ENCODE measurements at regions not wholly inside any gene's neighbourhood (a gene's known extent, or its start where the extent isn't known, plus 50 kb on each side); places are given as distances from the start of the nearest gene placed in this dataset.

- H3K27me3 ChIP-seq (ENCODE audit: control insufficient read depth, extremely low read depth, insufficient read depth, low read length), result no peaks in the 10 kb centered on the region
- FAIRE-seq, result no peak
- no peak for DNase-seq (ENCODE audit: low read depth, low spot score)
- no peak overlapping the region for H2AFZ ChIP-seq (ENCODE audit: control insufficient read depth, low read length)
- H3K9me1 ChIP-seq (ENCODE audit: control insufficient read depth, extremely low read depth, insufficient read depth, low read length), result no peaks in the 10 kb centered on the region
- H3K4me3 ChIP-seq (ENCODE audit: control insufficient read depth in 2 of 3, extremely low read depth in 1 of 3, insufficient read depth in 2 of 3, low read depth in 1 of 3, low read length in 3 of 3), result no peak overlapping the region
- no peak overlapping the region for H3K27ac ChIP-seq (ENCODE audit: control insufficient read depth, insufficient read depth, low read length)
- no peaks in the 10 kb centered on the region for H3K79me2 ChIP-seq (ENCODE audit: control insufficient read depth, insufficient read depth, low read length)
- TF ChIP-seq CTCF (optimal IDR thresholded peaks at IDR 0.05 in 1 of 3, IDR thresholded peaks at IDR 0.05 in 1 of 3, conservative IDR thresholded peaks at IDR 0.05 in 1 of 3; ENCODE audit: extremely low read depth in 1 of 3, insufficient read depth in 2 of 3, low read length in 3 of 3) (no peak), EZH2 (IDR thresholded peaks at IDR 0.05; ENCODE audit: low read length) (no peak)
- H3K36me3 ChIP-seq (ENCODE audit: control insufficient read depth in 2 of 2, extremely low read depth in 1 of 2, insufficient read depth in 2 of 2, low read length in 2 of 2), result no peaks in the 10 kb centered on the region
- H3K4me2 ChIP-seq (ENCODE audit: control insufficient read depth, extremely low read depth, insufficient read depth, low read depth, low read length), result no peak overlapping the region
- no peaks in the 10 kb centered on the region for H4K20me1 ChIP-seq (ENCODE audit: control insufficient read depth, extremely low read depth, insufficient read depth, low read length)
- no peaks in the 10 kb centered on the region for H3K4me1 ChIP-seq (ENCODE audit: control insufficient read depth, extremely low read depth, insufficient read depth, low read length)
- H3K9me3 ChIP-seq (ENCODE audit: control insufficient read depth, low read depth, low read length), result no peaks in the 10 kb centered on the region
- dilution Hi-C loops (cut with MboI; ENCODE audit: extremely low pct_ligation_motif_present, low sequenced_read_pairs), result no loop called here
- H3K9ac ChIP-seq (ENCODE audit: control insufficient read depth, extremely low read depth, insufficient read depth, low read length), result no peak overlapping the region
Measured at GRCh38 chr11:32161293-32161692, 70.4 kb downstream of the RCN1 start.

- FAIRE-seq, result no peak
- TF ChIP-seq EZH2 (IDR thresholded peaks at IDR 0.05; ENCODE audit: low read length) (no peak), CTCF (optimal IDR thresholded peaks at IDR 0.05 in 1 of 3, IDR thresholded peaks at IDR 0.05 in 1 of 3, conservative IDR thresholded peaks at IDR 0.05 in 1 of 3; ENCODE audit: extremely low read depth in 1 of 3, insufficient read depth in 2 of 3, low read length in 3 of 3) (no peak)
- dilution Hi-C loops (cut with MboI; ENCODE audit: extremely low pct_ligation_motif_present, low sequenced_read_pairs), result no loop called here
Measured at GRCh38 chr11:32162351-32162750, 71.5 kb downstream of the RCN1 start.

More at GRCh38 chr11:32162351-32162750, 71.5 kb downstream of the RCN1 start:
- H3K79me2 ChIP-seq (ENCODE audit: control insufficient read depth, insufficient read depth, low read length), result no peaks in the 10 kb centered on the region
- H3K4me3 ChIP-seq (ENCODE audit: control insufficient read depth in 2 of 3, extremely low read depth in 1 of 3, insufficient read depth in 2 of 3, low read depth in 1 of 3, low read length in 3 of 3), result no peak overlapping the region
- H2AFZ ChIP-seq (ENCODE audit: control insufficient read depth, low read length), result no peak overlapping the region
- H3K9me1 ChIP-seq (ENCODE audit: control insufficient read depth, extremely low read depth, insufficient read depth, low read length), result no peaks in the 10 kb centered on the region
- H3K27me3 ChIP-seq (ENCODE audit: control insufficient read depth, extremely low read depth, insufficient read depth, low read length), result no peaks in the 10 kb centered on the region
- H3K4me2 ChIP-seq (ENCODE audit: control insufficient read depth, extremely low read depth, insufficient read depth, low read depth, low read length), result no peak overlapping the region
- no peak for DNase-seq (ENCODE audit: low read depth, low spot score)
- H3K4me1 ChIP-seq (ENCODE audit: control insufficient read depth, extremely low read depth, insufficient read depth, low read length), result no peaks in the 10 kb centered on the region
- no peaks in the 10 kb centered on the region for H3K9me3 ChIP-seq (ENCODE audit: control insufficient read depth, low read depth, low read length)
- H3K27ac ChIP-seq (ENCODE audit: control insufficient read depth, insufficient read depth, low read length), result no peak overlapping the region
- no peaks in the 10 kb centered on the region for H3K36me3 ChIP-seq (ENCODE audit: control insufficient read depth in 2 of 2, extremely low read depth in 1 of 2, insufficient read depth in 2 of 2, low read length in 2 of 2)
- no peaks in the 10 kb centered on the region for H4K20me1 ChIP-seq (ENCODE audit: control insufficient read depth, extremely low read depth, insufficient read depth, low read length)
- H3K9ac ChIP-seq (ENCODE audit: control insufficient read depth, extremely low read depth, insufficient read depth, low read length), result no peak overlapping the region
